K562 (cell line): ENCODE measurements at regions not wholly inside any gene's neighbourhood (a gene's known extent, or its start where the extent isn't known, plus 50 kb on each side); places are given as distances from the start of the nearest gene placed in this dataset.

Source experiments
- ATAC-seq: fragments of 200-7000 bp; cut with Tn5 transposase; 3 replicates; pipeline ENCODE4 v1.9.1; 2020; ENCODE audit warnings: moderate library complexity
- BruUV-seq: library from RNA; stranded (reverse); fragments of 400-500 nt; replicated peaks from 2 replicates; lab custom pipeline; 2021; lab: Mats Ljungman, UMichigan
- CTCF ChIA-PET: fragments of 300-600 bp; formaldehyde crosslinking; extraction: SDS; loops from one replicate; lab custom pipeline; 2021; ENCODE audit warnings: low intra/inter-chr PET ratio; lab: Yijun Ruan, JAX
- POLR2A ChIA-PET: fragments of 300-600, 350-650 bp; sonication (Branson Sonifier 250); formaldehyde crosslinking; extraction: SDS; loops from one replicate; lab custom pipeline; 2021; ENCODE audit warnings: antibody characterized with exemption, inconsistent platforms; lab: Yijun Ruan, JAX
- DNase-seq, 4 experiments: peaks; one replicate each; pipeline versions ENCODE4 v3.0.0 to v3.0.0-alpha.2; 2011 to 2018; ENCODE audit warnings: low spot score in 3 of 4, mixed read lengths in 3 of 4; ENCODE audit errors: extremely low read depth in 1 of 4
- FAIRE-seq: peaks from 2 replicates; lab custom pipeline; 2011; peaks lifted over from hg19 to GRCh38; lab: Jason Lieb, UNC
- H2AFZ ChIP-seq: 2 replicates; pipeline ENCODE4 v1.6.0; 2011; ENCODE audit warnings: low read depth, low read length, control low read depth, inconsistent platforms
- H3K27ac ChIP-seq: fragments of 200-600 bp; 3 replicates; pipeline ENCODE4 v1.8.0; 2011; ENCODE audit warnings: low read depth, mild to moderate bottlenecking, control low read depth, inconsistent platforms, low read length, moderate library complexity, mixed read lengths; ENCODE audit errors: extremely low read depth
- H3K27me3 ChIP-seq, 2 experiments: fragments of 300-600 bp in 1 of 2; 2 replicates in 1 of 2; 3 replicates in 1 of 2; pipeline versions ENCODE4 v1.6.0 to v1.8.0; 2011; ENCODE audit warnings: inconsistent platforms in 2 of 2, low read length in 2 of 2, mild to moderate bottlenecking in 1 of 2, mixed read lengths in 1 of 2, moderate library complexity in 1 of 2; ENCODE audit not compliant: control insufficient read depth in 2 of 2, insufficient read depth in 2 of 2
- H3K36me3 ChIP-seq: fragments of 300-600 bp; 3 replicates; pipeline ENCODE4 v1.8.0; 2011; ENCODE audit warnings: mild to moderate bottlenecking, low read length, inconsistent platforms; ENCODE audit not compliant: control insufficient read depth, insufficient read depth
- H3K4me1 ChIP-seq, 2 experiments: fragments of 200-600 bp in 1 of 2; replicated peaks in 1 of 2; 2 replicates in 1 of 2; 3 replicates in 1 of 2; pipeline versions ENCODE4 v1.5.1 to v1.8.0; 2011; ENCODE audit warnings: inconsistent platforms in 2 of 2, low read length in 2 of 2, mild to moderate bottlenecking in 1 of 2, mixed read lengths in 1 of 2, moderate library complexity in 1 of 2; ENCODE audit not compliant: control insufficient read depth in 2 of 2, insufficient read depth in 2 of 2
- H3K4me2 ChIP-seq: 2 replicates; pipeline ENCODE4 v1.6.1; 2011; ENCODE audit warnings: low read length, control low read depth, inconsistent platforms, mixed read lengths; ENCODE audit not compliant: insufficient read depth
- H3K4me3 ChIP-seq: fragments of 200-600 bp; sonication (generic), shearing (Covaris generic); 2 replicates; pipeline ENCODE4 v1.5.1; 2016; ENCODE audit warnings: control low read depth, inconsistent platforms
- H3K79me2 ChIP-seq: fragments of 200-600 bp; 3 replicates; pipeline ENCODE4 v1.8.0; 2011; ENCODE audit warnings: low read length, inconsistent platforms; ENCODE audit not compliant: control insufficient read depth, insufficient read depth
- H3K9ac ChIP-seq, 2 experiments: 2 replicates each; pipeline versions ENCODE4 v1.6.0 to v1.6.1; 2011; ENCODE audit warnings: low read depth in 2 of 2, low read length in 2 of 2, control low read depth in 1 of 2, inconsistent platforms in 1 of 2, mild to moderate bottlenecking in 1 of 2, mixed read lengths in 1 of 2; ENCODE audit not compliant: insufficient read depth in 1 of 2
- H3K9me1 ChIP-seq: one replicate; pipeline ENCODE4 v1.6.0; 2011; ENCODE audit warnings: inconsistent platforms, mild to moderate bottlenecking, low read length, moderate library complexity; ENCODE audit not compliant: control insufficient read depth, insufficient read depth
- H3K9me3 ChIP-seq: replicated peaks from 2 replicates; pipeline ENCODE4 v1.5.1; 2011; ENCODE audit warnings: low read depth, low read length, inconsistent platforms; ENCODE audit not compliant: control insufficient read depth, insufficient read depth
- H4K20me1 ChIP-seq: replicated peaks from 2 replicates; pipeline ENCODE4 v1.6.1; 2011; ENCODE audit warnings: low read length, inconsistent platforms, mixed read lengths; ENCODE audit not compliant: control insufficient read depth, insufficient read depth
- CREB3 ChIP-seq: fragments of 450-650 bp; conservative IDR thresholded peaks from 2 replicates; pipeline ENCODE4 v1.6.1; 2016; ENCODE audit warnings: missing genetic modification characterization, low read depth, mild to moderate bottlenecking, missing compliant biosample characterization, moderate library complexity
- CUX1 ChIP-seq: fragments of 200-800 bp; sonication (Bioruptor generic); IDR thresholded peaks from 2 replicates; pipeline ENCODE4 v1.6.1; 2016; ENCODE audit warnings: missing genetic modification characterization, missing compliant biosample characterization
- ID3 ChIP-seq, 2 experiments: fragments of 250-450 bp in 1 of 2; fragments of 450-650 bp in 1 of 2; sonication (Bioruptor Pico) in 1 of 2; IDR thresholded peaks; 2 replicates each; pipeline versions ENCODE4 v1.6.1 to v1.8.0; 2016 to 2021; ENCODE audit warnings: mild to moderate bottlenecking in 2 of 2, moderate library complexity in 2 of 2, missing compliant biosample characterization in 1 of 2, missing genetic modification characterization in 1 of 2
- NFIC ChIP-seq: fragments of 450-650 bp; IDR thresholded peaks from 2 replicates; pipeline ENCODE4 v1.6.1; 2017; ENCODE audit warnings: mild to moderate bottlenecking, inconsistent platforms
- NFYB ChIP-seq: IDR thresholded peaks from 2 replicates; pipeline ENCODE4 v1.6.1; 2011; ENCODE audit warnings: mild to moderate bottlenecking, moderate library complexity; ENCODE audit not compliant: insufficient read length; ENCODE audit errors: extremely low read depth
- POLR2G ChIP-seq: fragments of 200-400 bp; formaldehyde crosslinking; IDR thresholded peaks from 2 replicates; pipeline ENCODE4 v1.6.1; 2017; ENCODE audit warnings: low read depth, mild to moderate bottlenecking, antibody characterized with exemption, low read length, moderate library complexity
- TAL1 ChIP-seq: fragments of 450-650 bp; IDR thresholded peaks from 2 replicates; pipeline ENCODE4 v1.6.1; 2016; ENCODE audit warnings: mild to moderate bottlenecking
- ZBTB17 ChIP-seq: fragments of 450-650 bp; formaldehyde crosslinking; IDR thresholded peaks from 2 replicates; pipeline ENCODE4 v1.4.0; 2020; ENCODE audit warnings: mild to moderate bottlenecking
- ZNF431 ChIP-seq: sonication (generic); formaldehyde crosslinking; IDR thresholded peaks from 2 replicates; pipeline ENCODE4 v1.8.0; 2022; ENCODE audit warnings: mild to moderate bottlenecking, missing genetic modification reagents
- WGBS: fragments of 100-300 bp; shearing (Covaris generic); methylation state at CpG from one replicate; pipeline ENCODE4 v1.1.6; 2016; ENCODE audit warnings: low coverage, mixed read lengths; ENCODE audit not compliant: insufficient coverage; ENCODE audit errors: missing lambda C conversion rate; 5-methylcytosine and 5-hydroxymethylcytosine counted together
- in situ Hi-C: fragments of 300-500 bp; cut with MboI; formaldehyde crosslinking; loops from 4 replicates; pipeline ENCODE4 v1.15.0; 2018; ENCODE audit warnings: inconsistent platforms, mixed read lengths
- intact Hi-C: fragments of 100-400 bp; cut with micrococcal nuclease; formaldehyde crosslinking; loops from 2 replicates; pipeline ENCODE4 v1.14.2; 2022

GRCh38 chr5:124816381-124816780, 69.9 kb upstream of the ZNF608 start:
- Histone ChIP-seq H3K27me3 (no peaks in the 10 kb centered on the region), H3K4me1 (no peaks in the 10 kb centered on the region), H3K9me3 (no peaks in the 10 kb centered on the region), H3K4me2 (no peak overlapping the region), H3K9me1 (no peaks in the 10 kb centered on the region), H4K20me1 (no peaks in the 10 kb centered on the region), H3K79me2 (peaks cover 1% of the 10 kb centered on the region; the same call in 1 of the 3 replicates), H3K27ac (no peak overlapping the region), H3K9ac (no peak overlapping the region), H2AFZ (no peak overlapping the region), H3K4me3 (no peak overlapping the region), H3K36me3 (peaks cover 16% of the 10 kb centered on the region; the same call in 2 of the 3 replicates)
- FAIRE-seq: no peak
- TF ChIP-seq CREB3 (no peak), POLR2G (no peak), ZBTB17 (no peak), ZNF431 (CRISPR knock-in tag) (no peak)
- no peak for DNase-seq
- CTCF ChIA-PET: no interaction called here
- 43% methylated on average over 6 of the region's 7 CpGs for WGBS
- ATAC-seq: no peak
- BruUV-seq: no TSS peak
- in situ Hi-C loops (no loop called here), intact Hi-C loops (no loop called here)
- POLR2A ChIA-PET: interaction anchor here (1.4 kb wide), 1 partner anchor 13 kb away, joined by 3 read pairs; no protein-coding TSS in a partner anchor

GRCh38 chr5:124819201-124819600, 72.8 kb upstream of the ZNF608 start:
- Histone ChIP-seq H3K36me3 (peaks cover 6% of the 10 kb centered on the region; the same call in 1 of the 3 replicates), H3K4me3 (no peak overlapping the region), H3K79me2 (no peaks in the 10 kb centered on the region), H3K27me3 (no peaks in the 10 kb centered on the region), H4K20me1 (no peaks in the 10 kb centered on the region; the same call in 1 of the 2 replicates), H3K27ac (no peak overlapping the region), H3K4me1 (no peaks in the 10 kb centered on the region), H3K9me3 (no peaks in the 10 kb centered on the region), H2AFZ (no peak overlapping the region), H3K4me2 (no peak overlapping the region), H3K9me1 (no peaks in the 10 kb centered on the region), H3K9ac (no peak overlapping the region)
- ChIA-PET POLR2A (no interaction called here), CTCF (no interaction called here)
- in situ Hi-C loops: no loop called here
- no peak for ATAC-seq
- FAIRE-seq: no peak
- intact Hi-C loops: no loop called here
- BruUV-seq: no TSS peak
- 36% methylated on average over 3 of the region's 3 CpGs for WGBS
- no peak for DNase-seq
- TF ChIP-seq ID3 (CRISPR knock-in tag; IDR thresholded peaks at IDR 0.05) (no peak), ID3 (tag; IDR thresholded peaks at IDR 0.05) (no peak), CUX1 (no peak), NFYB (no peak), NFIC (no peak), TAL1 (no peak)
